ENCODE measurements at regions not wholly inside any gene's neighbourhood (a gene's known extent, or its start where the extent isn't known, plus 50 kb on each side); places are given as distances from the start of the nearest gene placed in this dataset.

DNA sequence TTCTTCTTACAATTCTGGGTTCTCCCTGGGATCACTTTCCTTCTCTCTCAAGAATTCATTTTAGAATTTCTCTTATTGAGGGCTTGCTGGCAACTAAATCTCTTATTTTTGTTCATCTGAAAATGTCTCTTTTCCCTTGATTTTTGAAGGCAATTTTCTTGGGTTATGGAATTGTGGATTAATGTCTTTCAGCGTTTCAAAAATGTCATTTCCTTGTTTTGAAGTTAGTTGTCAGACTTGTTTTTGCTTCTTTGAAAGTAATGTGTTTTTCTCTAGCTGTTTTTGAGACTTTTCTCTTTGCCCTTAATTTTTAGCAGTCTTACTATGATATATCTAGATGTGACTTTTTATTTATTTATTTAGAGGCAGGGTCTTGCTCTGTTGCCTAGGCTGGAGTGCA lies 205.7 kb downstream of the CHIC2 start:
- TF ChIP-seq, protein P1, sequence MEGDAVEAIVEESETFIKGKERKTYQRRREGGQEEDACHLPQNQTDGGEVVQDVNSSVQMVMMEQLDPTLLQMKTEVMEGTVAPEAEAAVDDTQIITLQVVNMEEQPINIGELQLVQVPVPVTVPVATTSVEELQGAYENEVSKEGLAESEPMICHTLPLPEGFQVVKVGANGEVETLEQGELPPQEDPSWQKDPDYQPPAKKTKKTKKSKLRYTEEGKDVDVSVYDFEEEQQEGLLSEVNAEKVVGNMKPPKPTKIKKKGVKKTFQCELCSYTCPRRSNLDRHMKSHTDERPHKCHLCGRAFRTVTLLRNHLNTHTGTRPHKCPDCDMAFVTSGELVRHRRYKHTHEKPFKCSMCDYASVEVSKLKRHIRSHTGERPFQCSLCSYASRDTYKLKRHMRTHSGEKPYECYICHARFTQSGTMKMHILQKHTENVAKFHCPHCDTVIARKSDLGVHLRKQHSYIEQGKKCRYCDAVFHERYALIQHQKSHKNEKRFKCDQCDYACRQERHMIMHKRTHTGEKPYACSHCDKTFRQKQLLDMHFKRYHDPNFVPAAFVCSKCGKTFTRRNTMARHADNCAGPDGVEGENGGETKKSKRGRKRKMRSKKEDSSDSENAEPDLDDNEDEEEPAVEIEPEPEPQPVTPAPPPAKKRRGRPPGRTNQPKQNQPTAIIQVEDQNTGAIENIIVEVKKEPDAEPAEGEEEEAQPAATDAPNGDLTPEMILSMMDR (conservative IDR thresholded peaks at IDR 0.05; ENCODE audit: low read depth, low read length): no peak
- no peak for TF ChIP-seq EZH2 (IDR thresholded peaks at IDR 0.05; ENCODE audit: low read length, unreplicated experiment)
- no peak for TF ChIP-seq EZH2phosphoT487 (IDR thresholded peaks at IDR 0.05; ENCODE audit: borderline replicate concordance, low read length)
